HCT116 (cell line): ENCODE measurements at regions not wholly inside any gene's neighbourhood (a gene's known extent, or its start where the extent isn't known, plus 50 kb on each side); places are given as distances from the start of the nearest gene placed in this dataset.

Experiments used
- ATAC-seq: fragments of 200-7000 bp; cut with Tn5 transposase; 2 replicates; pipeline ENCODE4 v1.9.1; 2020; ENCODE audit warnings: mild to moderate bottlenecking, moderate library complexity
- BruUV-seq: library from RNA; stranded (reverse); fragments of 400-500 nt; replicated peaks from 2 replicates; lab custom pipeline; 2021; lab: Mats Ljungman, UMichigan
- CTCF ChIA-PET: fragments of 300-600 bp; sonication (Branson Sonifier 250); formaldehyde crosslinking; loops from one replicate; lab custom pipeline; 2021; ENCODE audit warnings: antibody characterized with exemption; lab: Charles Lee
- POLR2A ChIA-PET: fragments of 300-600, 350-600 bp; sonication (Branson Sonifier 250); formaldehyde crosslinking; loops from one replicate; lab custom pipeline; 2021; ENCODE audit warnings: antibody characterized with exemption; lab: Charles Lee
- RAD21 ChIA-PET, 2 experiments: fragments of 300-600 bp; sonication (Branson Sonifier 250); formaldehyde crosslinking; loops; one replicate each; lab custom pipeline; 2023; ENCODE audit warnings: low total read pairs in 2 of 2; ENCODE audit not compliant: uncharacterized antibody in 2 of 2, unreplicated experiment in 2 of 2, low non-redundant PET in 1 of 2; lab: Charles Lee
- DNase-seq: peaks from one replicate; pipeline ENCODE4 v3.0.0-alpha.2; 2010; ENCODE audit warnings: low read depth, low spot score
- H2AFZ ChIP-seq: fragments of 200-600 bp; shearing (Covaris generic), sonication (generic); 2 replicates; pipeline ENCODE4 v1.6.1; 2017; ENCODE audit warnings: low read depth, mixed run types, mixed read lengths, antibody characterized with exemption, low read length; ENCODE audit not compliant: poor library complexity, severe bottlenecking
- H3K27ac ChIP-seq: 2 replicates; pipeline ENCODE4 v1.5.1; 2012; ENCODE audit warnings: low read depth, low read length
- H3K27me3 ChIP-seq: fragments of 200-600 bp; sonication (generic); 2 replicates; pipeline ENCODE4 v1.6.1; 2016; ENCODE audit warnings: mixed run types, low read length, mixed read lengths; ENCODE audit not compliant: insufficient read depth
- H3K36me3 ChIP-seq, 2 experiments: fragments of 200-500 bp in 1 of 2; fragments of 200-600 bp in 1 of 2; sonication (Bioruptor generic) in 1 of 2; sonication (generic) in 1 of 2; 2 replicates each; pipeline versions ENCODE4 v1.5.1 to v1.6.1; 2014 to 2016; ENCODE audit warnings: low read length in 2 of 2, inconsistent platforms in 1 of 2, mixed read lengths in 1 of 2, mixed run types in 1 of 2; ENCODE audit not compliant: insufficient read depth in 2 of 2, control insufficient read depth in 1 of 2
- H3K4me1 ChIP-seq, 2 experiments: fragments of 200-600 bp in 1 of 2; sonication (generic) in 1 of 2; 2 replicates each; pipeline versions ENCODE4 v1.5.1 to v1.6.1; 2012 to 2017; ENCODE audit warnings: low read length in 2 of 2, inconsistent platforms in 1 of 2, mild to moderate bottlenecking in 1 of 2, mixed read lengths in 1 of 2, mixed run types in 1 of 2, moderate library complexity in 1 of 2; ENCODE audit not compliant: insufficient read depth in 2 of 2, control insufficient read depth in 1 of 2
- H3K4me2 ChIP-seq: fragments of 200-600 bp; sonication (generic); 2 replicates; pipeline ENCODE4 v1.6.1; 2017; ENCODE audit warnings: mixed run types, low read length, mixed read lengths
- H3K4me3 ChIP-seq, 2 experiments: fragments of 200-600 bp in 1 of 2; sonication (generic) in 1 of 2; replicated peaks in 1 of 2; 2 replicates each; pipeline ENCODE4 v1.5.1; 2011 to 2016; ENCODE audit warnings: low read length in 2 of 2, control low read depth in 1 of 2, low read depth in 1 of 2, mild to moderate bottlenecking in 1 of 2, mixed read lengths in 1 of 2, mixed run types in 1 of 2
- H3K79me2 ChIP-seq: fragments of 200-600 bp; sonication (generic); 2 replicates; pipeline ENCODE4 v1.6.1; 2017; ENCODE audit warnings: mild to moderate bottlenecking, mixed run types, low read length, moderate library complexity, mixed read lengths; ENCODE audit not compliant: insufficient read depth
- H3K9ac ChIP-seq: fragments of 200-600 bp; sonication (generic); 2 replicates; pipeline ENCODE4 v1.6.1; 2016; ENCODE audit warnings: low read length, mixed read lengths
- H3K9me2 ChIP-seq: fragments of 200-600 bp; sonication (generic), shearing (Covaris generic); 2 replicates; pipeline ENCODE4 v1.6.1; 2017; ENCODE audit warnings: mixed run types, mild to moderate bottlenecking, moderate library complexity; ENCODE audit not compliant: insufficient read depth
- H3K9me3 ChIP-seq, 2 experiments: fragments of 200-500 bp in 1 of 2; fragments of 200-600 bp in 1 of 2; sonication (Bioruptor generic) in 1 of 2; sonication (generic) in 1 of 2; 2 replicates each; pipeline ENCODE4 v1.6.1; 2014 to 2017; ENCODE audit warnings: low read length in 2 of 2, mixed read lengths in 2 of 2, inconsistent platforms in 1 of 2, low read depth in 1 of 2, mild to moderate bottlenecking in 1 of 2, mixed run types in 1 of 2, moderate library complexity in 1 of 2; ENCODE audit not compliant: control insufficient read depth in 1 of 2, insufficient read depth in 1 of 2
- H4K20me1 ChIP-seq: fragments of 200-600 bp; sonication (generic), shearing (Covaris generic); 2 replicates; pipeline ENCODE4 v1.6.1; 2017; ENCODE audit warnings: mixed run types, mild to moderate bottlenecking, moderate library complexity; ENCODE audit not compliant: insufficient read depth
- ATF3 ChIP-seq: IDR thresholded peaks from 2 replicates; pipeline ENCODE4 v1.6.1; 2012
- CBX3 ChIP-seq: IDR thresholded peaks from 2 replicates; pipeline ENCODE4 v1.6.1; 2012; ENCODE audit warnings: low read depth
- CEBPB ChIP-seq: IDR thresholded peaks from 2 replicates; pipeline ENCODE4 v1.6.1; 2012; ENCODE audit warnings: low read depth
- ELF1 ChIP-seq: IDR thresholded peaks from 2 replicates; pipeline ENCODE4 v1.6.1; 2012; ENCODE audit warnings: low read depth, borderline replicate concordance
- EZH2 ChIP-seq: fragments of 200-600 bp; sonication (generic); IDR thresholded peaks from 2 replicates; pipeline ENCODE4 v1.6.1; 2017; ENCODE audit warnings: antibody characterized with exemption, mixed run types
- EZH2phosphoT487 ChIP-seq: fragments of 200-600 bp; IDR thresholded peaks from 2 replicates; pipeline ENCODE4 v1.6.1; 2018; ENCODE audit warnings: antibody characterized with exemption, borderline replicate concordance
- JUND ChIP-seq: IDR thresholded peaks from 2 replicates; pipeline ENCODE4 v1.6.1; 2012
- MAX ChIP-seq: IDR thresholded peaks from 2 replicates; pipeline ENCODE4 v1.6.1; 2012
- POLR2A ChIP-seq: IDR thresholded peaks from 2 replicates; pipeline ENCODE4 v1.7.0; 2011; ENCODE audit warnings: borderline replicate concordance; ENCODE audit not compliant: insufficient read depth, insufficient read length; ENCODE audit errors: extremely low read depth
- POLR2AphosphoS5 ChIP-seq: IDR thresholded peaks from 2 replicates; pipeline ENCODE4 v1.6.1; 2011; ENCODE audit warnings: mild to moderate bottlenecking, low read depth, low read length, moderate library complexity
- REST ChIP-seq: IDR thresholded peaks from 2 replicates; pipeline ENCODE4 v1.6.1; 2012; ENCODE audit warnings: low read depth
- SIN3A ChIP-seq: IDR thresholded peaks from 2 replicates; pipeline ENCODE4 v1.6.1; 2012; ENCODE audit warnings: low read depth
- SP1 ChIP-seq: IDR thresholded peaks from 2 replicates; pipeline ENCODE4 v1.6.1; 2012; ENCODE audit warnings: low read depth
- SRF ChIP-seq: IDR thresholded peaks from 2 replicates; pipeline ENCODE4 v1.6.1; 2012; ENCODE audit warnings: low read depth
- YY1 ChIP-seq: IDR thresholded peaks from 2 replicates; pipeline ENCODE4 v1.6.1; 2011; ENCODE audit warnings: low read length, low read depth, moderate library complexity, mild to moderate bottlenecking; ENCODE audit not compliant: insufficient replicate concordance; ENCODE audit errors: extremely low read depth
- ZBTB33 ChIP-seq: IDR thresholded peaks from 2 replicates; pipeline ENCODE4 v1.6.1; 2011; ENCODE audit warnings: mild to moderate bottlenecking, low read length, moderate library complexity; ENCODE audit not compliant: insufficient replicate concordance; ENCODE audit errors: extremely low read depth
- ZFX ChIP-seq: fragments of 450-650 bp; IDR thresholded peaks from 2 replicates; pipeline ENCODE4 v1.6.1; 2017
- ZNF274 ChIP-seq: fragments of 200-500 bp; sonication (Bioruptor generic); IDR thresholded peaks from 2 replicates; pipeline ENCODE4 v1.6.1; 2014; ENCODE audit warnings: mild to moderate bottlenecking, low read depth, low read length, inconsistent platforms
- intact Hi-C: fragments of 100-400 bp; cut with micrococcal nuclease; formaldehyde crosslinking; loops from 2 replicates; pipeline ENCODE4 v1.10.0; 2022

- Histone ChIP-seq H3K9me3 (peaks cover 4 to 9% of the 10 kb centered on the region in 2 experiments; a peak in 2 of 4 replicates), H3K27me3 (no peaks in the 10 kb centered on the region), H4K20me1 (no peaks in the 10 kb centered on the region), H3K4me2 (no peak overlapping the region), H3K27ac (no peak overlapping the region), H2AFZ (no peak overlapping the region), H3K9me2 (no peaks in the 10 kb centered on the region), H3K36me3 (no peaks in the 10 kb centered on the region), H3K9ac (no peak overlapping the region), H3K79me2 (no peaks in the 10 kb centered on the region), H3K4me3 (no peak overlapping the region), H3K4me1 (no peaks in the 10 kb centered on the region)
- ChIA-PET CTCF (no interaction called here), RAD21 (no interaction called here), POLR2A (no interaction called here)
- ATAC-seq (no peak), DNase-seq (no peak)
- intact Hi-C loops = no loop called here
- TF ChIP-seq MAX (no peak), SIN3A (no peak), POLR2AphosphoS5 (no peak), ELF1 (no peak), EZH2 (no peak), ATF3 (no peak), REST (no peak), YY1 (no peak), JUND (no peak), CBX3 (no peak), SP1 (no peak), ZBTB33 (no peak), ZFX (no peak), SRF (no peak), CEBPB (no peak), POLR2A (no peak), EZH2phosphoT487 (no peak), ZNF274 (no peak)
- no TSS peak for BruUV-seq
These were observed 763.4 kb downstream of the GBE1 start for GRCh38 chr3:80998022-80998421.
